Uterus (tissue), 2 donors: ENCODE measurements at regions not wholly inside any gene's neighbourhood (a gene's known extent, or its start where the extent isn't known, plus 50 kb on each side); places are given as distances from the start of the nearest gene placed in this dataset.

Source experiments
- CTCF ChIP-seq, 4 experiments: fragments of 200-600 bp in 2 of 4; fragments of 450-650 bp in 2 of 4; sonication (generic) in 2 of 4; IDR thresholded peaks; one replicate each; pipeline ENCODE4 v1.5.1; 2016 to 2019; ENCODE audit warnings: antibody characterized with exemption in 4 of 4, mild to moderate bottlenecking in 2 of 4, moderate library complexity in 1 of 4
- POLR2A ChIP-seq, 2 donors: fragments of 450-650 bp; IDR thresholded peaks; one replicate each; pipeline ENCODE4 v1.6.1; 2016; ENCODE audit warnings: antibody characterized with exemption in 2 of 2, mild to moderate bottlenecking in 1 of 2, moderate library complexity in 1 of 2

- TF ChIP-seq CTCF (IDR thresholded peaks at IDR 0.05) (peak in 2 of 4 experiments; percentile 6 to 26), POLR2A (IDR thresholded peaks at IDR 0.05) (no peak)
These were observed 68.5 kb upstream of the CAPRIN2 start for GRCh38 chr12:30823156-30823699.
